HG02884 (cell line): ENCODE measurements at regions not wholly inside any gene's neighbourhood (a gene's known extent, or its start where the extent isn't known, plus 50 kb on each side); places are given as distances from the start of the nearest gene placed in this dataset.
"Not testable (repeated sequence)": the region's sequence is repeated elsewhere in the genome, so short reads cannot be mapped to it uniquely, and the experiment has no call there.

ENCODE experiments used
- ATAC-seq: cut with Tn5 transposase; IDR thresholded peaks from one replicate; pipeline ENCODE4 v1.9.1; 2021; ENCODE audit warnings: mild to moderate bottlenecking, moderate library complexity; ENCODE audit not compliant: unreplicated experiment

- ATAC-seq: no peak
Observed at GRCh38 chr6:85135376-85136094, 314.3 kb upstream of the NT5E start.

GRCh38 chr6:85134172-85134571 is 315.7 kb upstream of the NT5E start:
- ATAC-seq: no peak

- ATAC-seq: no peak
Observed at GRCh38 chr6:85132091-85132490, 317.8 kb upstream of the NT5E start.

GRCh38 chr6:85130743-85131142 is 319.1 kb upstream of the NT5E start:
- no peak for ATAC-seq

GRCh38 chr6:85129881-85130280 is 320.0 kb upstream of the NT5E start:
- no peak for ATAC-seq

GRCh38 chr6:85128781-85129180 is 321.1 kb upstream of the NT5E start:
- ATAC-seq: no peak

GRCh38 chr6:85128256-85128655 is 321.6 kb upstream of the NT5E start:
- not testable (repeated sequence) for ATAC-seq

- ATAC-seq: no peak
Observed at GRCh38 chr6:85127696-85128243, 322.1 kb upstream of the NT5E start.

- ATAC-seq: no peak
Observed at GRCh38 chr6:85127168-85127498, 322.8 kb upstream of the NT5E start.

- ATAC-seq: peak; percentile 77
Observed at GRCh38 chr6:85126485-85127167, 323.3 kb upstream of the NT5E start.

GRCh38 chr6:85125526-85125925 is 324.4 kb upstream of the NT5E start:
- ATAC-seq: no peak

GRCh38 chr6:85124472-85125354 is 325.2 kb upstream of the NT5E start:
- ATAC-seq: no peak

GRCh38 chr6:85121158-85121557 is 328.7 kb upstream of the NT5E start:
- ATAC-seq: no peak

GRCh38 chr6:85118652-85119235 is 331.1 kb upstream of the NT5E start:
- no peak for ATAC-seq

GRCh38 chr6:85118233-85118632 is 331.6 kb upstream of the NT5E start:
- no peak for ATAC-seq

GRCh38 chr6:85116475-85116874 is 333.4 kb upstream of the NT5E start:
- ATAC-seq: no peak

GRCh38 chr6:85115876-85116275 is 334.0 kb upstream of the NT5E start:
- no peak for ATAC-seq

GRCh38 chr6:85115376-85115775 is 334.5 kb upstream of the NT5E start:
- no peak for ATAC-seq

GRCh38 chr6:85114581-85114935 is 335.3 kb upstream of the NT5E start:
- ATAC-seq: no peak

- ATAC-seq: no peak
Observed at GRCh38 chr6:85113934-85114580, 335.8 kb upstream of the NT5E start.

GRCh38 chr6:85112540-85112939 is 337.3 kb upstream of the NT5E start:
- no peak for ATAC-seq
